GM19043 (cell line): ENCODE measurements at regions not wholly inside any gene's neighbourhood (a gene's known extent, or its start where the extent isn't known, plus 50 kb on each side); places are given as distances from the start of the nearest gene placed in this dataset.
"Not testable (repeated sequence)": the region's sequence is repeated elsewhere in the genome, so short reads cannot be mapped to it uniquely, and the experiment has no call there.

ENCODE experiments used
- ATAC-seq: cut with Tn5 transposase; IDR thresholded peaks from one replicate; pipeline ENCODE4 v1.9.1; 2021; ENCODE audit warnings: low read depth; ENCODE audit not compliant: unreplicated experiment

DNA sequence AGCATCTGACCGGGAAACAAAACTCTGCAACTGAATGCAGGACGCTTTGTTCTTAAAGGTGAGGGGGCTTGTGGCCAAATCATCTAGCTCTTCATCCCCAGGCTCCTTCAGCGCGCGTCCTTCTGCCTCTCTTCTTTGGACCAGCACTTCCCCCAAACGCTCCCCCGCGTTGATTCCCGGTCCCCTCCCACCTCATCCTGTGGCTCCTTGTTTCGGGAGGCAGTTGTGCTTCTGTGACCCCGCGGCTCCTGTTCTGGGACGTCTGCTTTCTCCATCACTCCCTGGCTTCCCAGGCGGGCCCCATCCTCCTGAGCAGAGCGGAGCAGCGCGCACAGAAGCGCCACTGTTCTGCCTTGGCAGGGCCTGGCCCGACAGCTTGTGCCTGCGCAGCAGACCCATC, 109.7 kb upstream of the ZNG1E start:
- ATAC-seq, result not testable (repeated sequence)

DNA sequence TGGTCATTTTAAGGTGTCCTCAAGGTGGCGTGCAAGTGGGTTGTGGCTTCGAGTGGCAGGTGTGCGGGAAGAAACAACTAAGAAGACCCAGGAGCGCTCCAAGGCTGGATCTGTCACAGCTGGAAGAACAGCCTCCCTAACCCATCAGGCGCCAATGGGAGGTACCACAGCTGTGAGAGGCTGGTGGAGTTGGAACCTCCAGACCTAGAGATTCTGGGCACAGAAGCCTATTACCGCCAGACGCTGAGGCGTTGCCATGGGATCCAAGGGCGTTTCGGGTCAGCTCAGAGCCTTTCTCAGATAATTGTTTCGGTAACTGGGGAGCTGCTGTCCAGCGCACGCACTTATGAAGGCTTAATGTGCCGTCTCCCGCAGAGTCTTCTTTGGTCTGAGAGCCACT, 156.7 kb upstream of the ZNG1E start:
- ATAC-seq, result not testable (repeated sequence)

DNA sequence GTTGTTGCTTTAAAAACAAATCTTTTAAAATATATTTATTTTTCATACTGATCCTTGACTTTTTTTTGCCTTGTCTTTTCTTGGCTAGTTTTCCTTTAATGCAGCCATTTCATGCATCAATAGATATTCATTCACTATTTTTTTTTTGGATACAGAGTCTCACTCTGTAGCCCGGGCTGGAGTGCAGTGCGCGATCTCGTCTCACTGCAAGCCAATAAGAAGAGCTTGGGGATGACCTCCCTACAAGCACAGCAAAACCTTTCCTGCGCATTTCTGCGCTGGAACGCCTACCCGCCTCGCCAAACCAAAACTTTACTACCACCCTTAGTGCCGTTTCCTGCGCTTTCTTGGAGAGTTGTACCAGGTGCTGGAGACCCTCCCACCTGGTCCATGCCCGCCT, 161.3 kb upstream of the ZNG1E start:
- ATAC-seq, result not testable (repeated sequence)

DNA sequence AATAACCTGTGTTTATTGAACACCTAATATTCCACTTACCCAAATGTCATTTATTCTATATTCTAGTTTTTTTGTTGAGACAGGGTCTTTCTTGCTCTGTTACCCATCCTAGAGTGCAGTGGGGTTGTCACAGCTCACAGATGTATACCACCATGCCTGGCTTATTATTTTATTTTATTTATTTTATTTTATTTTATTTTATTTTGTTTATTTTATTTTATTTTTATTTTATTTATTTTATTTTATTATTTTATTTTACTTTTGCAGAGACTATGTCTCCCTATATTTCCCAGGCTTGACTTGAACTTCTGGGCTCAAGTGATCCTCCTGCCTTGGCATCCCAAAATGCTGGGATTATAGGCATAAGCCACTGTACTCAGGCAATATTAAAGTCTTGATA, 167.8 kb upstream of the ZNG1E start:
- ATAC-seq, result not testable (repeated sequence)

DNA sequence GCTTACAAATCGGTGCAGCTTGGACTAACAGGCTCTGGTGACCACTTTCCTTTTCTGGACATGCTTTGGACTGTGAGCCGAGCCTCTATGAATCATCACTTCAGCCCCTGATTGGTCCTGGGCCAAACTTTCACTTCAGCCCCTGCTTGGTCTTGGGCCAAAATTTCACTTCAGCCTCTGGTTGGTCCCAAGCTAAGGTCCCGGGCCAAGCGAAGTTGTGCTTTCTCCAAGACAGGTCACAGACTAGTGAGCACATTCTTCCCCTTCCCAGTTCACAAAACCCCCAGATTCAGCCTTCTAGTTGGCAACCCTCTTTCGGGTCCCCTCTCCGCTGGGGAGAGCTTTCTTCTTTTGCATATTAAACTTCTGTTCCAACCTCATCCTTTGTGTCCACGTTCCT, 171.0 kb upstream of the ZNG1E start:
- not testable (repeated sequence) for ATAC-seq

DNA sequence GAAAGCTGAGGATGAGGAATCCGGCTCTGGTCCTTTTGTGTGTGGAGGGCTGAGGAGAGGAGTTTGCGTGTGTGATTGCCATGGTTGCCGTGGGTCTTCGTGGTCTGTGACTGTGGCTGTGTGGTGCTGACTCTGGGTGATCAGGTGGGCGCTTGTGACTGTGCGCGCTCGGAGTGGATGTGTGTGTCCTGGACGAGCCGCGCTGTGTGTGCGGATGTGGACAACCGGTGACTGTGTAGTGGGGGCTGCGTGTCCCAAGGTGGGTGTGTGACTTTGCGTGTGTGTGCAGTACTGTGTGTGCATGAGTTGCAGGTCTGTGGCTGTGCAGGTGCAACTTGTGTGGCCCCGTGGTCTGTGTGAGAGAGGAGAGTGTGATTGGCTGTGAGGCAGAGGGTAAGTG, 172.0 kb upstream of the ZNG1E start:
- ATAC-seq, result not testable (repeated sequence)

DNA sequence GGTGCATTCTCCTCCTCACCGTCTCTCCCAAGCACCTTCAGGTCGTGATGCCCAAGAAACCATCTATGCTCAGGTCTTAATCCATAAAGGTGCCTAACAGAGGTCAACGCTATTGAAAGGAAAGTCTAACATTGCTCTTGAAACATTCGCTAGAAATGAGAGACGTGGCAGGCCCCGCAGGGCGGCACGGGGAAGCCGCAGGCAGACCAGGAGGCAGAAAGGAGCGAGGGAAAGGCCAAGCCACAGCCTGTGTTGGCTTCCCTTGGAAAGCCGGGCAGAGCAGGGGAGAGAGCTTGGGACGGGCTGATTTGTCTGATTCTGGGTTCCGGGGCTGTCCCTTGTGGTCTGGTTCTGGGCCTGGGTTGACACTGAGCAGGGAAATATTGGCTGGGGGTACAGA, 192.8 kb upstream of the ZNG1E start:
- not testable (repeated sequence) for ATAC-seq

DNA sequence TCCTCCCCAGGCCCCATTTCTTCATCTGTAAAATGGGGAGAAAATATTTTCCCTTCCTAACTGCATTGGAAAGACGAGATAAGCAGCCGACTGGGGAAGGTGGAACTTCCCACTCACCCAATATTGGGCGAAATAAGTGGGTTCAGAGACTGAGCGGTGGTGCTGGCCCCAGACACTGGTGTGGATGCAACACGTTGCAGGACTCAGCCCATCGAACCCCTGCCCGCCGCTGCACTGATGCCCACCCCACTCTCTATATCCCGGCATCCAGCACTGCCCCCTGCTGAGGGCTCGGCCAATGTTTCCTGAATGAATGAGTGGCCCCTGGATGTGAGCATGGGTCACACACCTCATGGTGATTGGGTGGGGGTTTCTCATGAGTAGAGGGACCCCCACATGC, 194.4 kb upstream of the ZNG1E start:
- not testable (repeated sequence) for ATAC-seq

DNA sequence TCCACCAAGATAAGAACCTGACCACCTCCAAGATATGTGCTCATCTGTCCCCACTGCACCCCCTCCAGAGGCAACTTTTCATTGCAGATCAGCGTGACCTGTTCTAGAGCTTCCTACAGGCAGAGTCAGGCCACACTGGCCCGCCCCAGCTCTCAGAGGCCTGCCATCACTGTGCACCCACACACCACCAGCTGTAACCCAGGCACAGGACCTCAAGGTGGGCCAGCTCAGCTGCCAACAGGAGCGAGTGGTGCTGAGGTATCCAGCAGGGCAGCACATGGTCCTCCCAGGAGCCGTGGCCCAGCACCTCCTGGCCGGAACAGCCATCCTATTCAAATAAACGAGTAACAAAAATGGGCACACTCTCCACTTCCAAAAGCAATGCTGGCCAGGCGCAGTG, 189.9 kb upstream of the FOXD4L5 start:
- ATAC-seq, result not testable (repeated sequence)

DNA sequence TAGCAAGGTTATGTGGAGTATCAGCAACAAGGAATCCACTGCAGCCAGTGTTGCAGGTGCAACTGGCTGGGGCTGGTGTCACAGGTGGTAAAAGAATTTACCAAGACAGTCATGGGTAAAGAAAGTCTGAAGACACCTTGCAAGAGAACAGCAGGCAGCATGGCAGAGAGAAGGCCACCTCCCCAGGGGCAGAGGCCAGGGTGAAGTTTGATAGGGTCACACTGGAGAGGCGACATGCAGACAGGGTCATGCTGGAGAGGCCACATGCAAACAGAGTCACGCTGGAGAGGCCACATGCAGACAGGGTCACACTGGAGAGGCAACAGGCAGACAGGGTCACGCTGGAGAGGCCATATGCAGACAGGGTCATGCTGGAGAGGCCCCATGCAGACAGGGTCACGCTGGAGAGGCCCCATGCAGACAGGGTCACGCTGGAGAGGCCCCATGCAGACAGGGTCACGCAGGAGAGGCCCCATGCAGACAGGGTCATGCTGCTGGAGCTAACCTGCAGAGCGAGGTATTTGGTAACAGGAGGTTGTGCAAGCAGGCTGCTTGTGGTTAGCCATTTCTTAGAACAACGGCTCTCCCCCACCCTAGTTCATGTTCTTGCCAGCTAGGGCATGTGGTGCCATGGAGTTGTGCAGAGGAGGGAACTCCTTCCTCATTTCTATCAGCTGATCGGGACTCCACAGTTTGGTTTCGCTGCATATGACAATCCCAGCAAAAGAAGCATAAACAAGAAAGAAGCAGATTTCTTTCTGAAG, 188.2 kb upstream of the FOXD4L5 start:
- not testable (repeated sequence) for ATAC-seq

DNA sequence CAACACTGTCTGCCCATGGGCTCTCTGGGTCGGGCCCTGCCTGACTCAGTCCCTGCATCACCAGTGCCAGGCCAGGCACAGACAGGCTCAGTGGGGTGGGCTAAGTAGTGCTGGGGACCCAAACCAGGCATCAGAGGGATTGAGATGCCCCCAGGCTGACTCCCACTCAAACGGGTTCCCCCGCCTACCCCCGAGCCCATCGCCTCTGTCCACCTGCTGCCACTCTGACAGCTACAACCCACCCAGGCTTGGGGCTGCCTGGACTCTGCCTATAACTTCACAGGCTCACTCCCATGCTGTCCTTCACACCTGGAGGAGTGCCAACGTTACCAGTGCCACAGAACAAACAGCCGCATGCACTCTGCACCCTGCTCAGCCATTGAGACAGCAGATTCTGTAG, 186.1 kb upstream of the FOXD4L5 start:
- ATAC-seq, result not testable (repeated sequence)

DNA sequence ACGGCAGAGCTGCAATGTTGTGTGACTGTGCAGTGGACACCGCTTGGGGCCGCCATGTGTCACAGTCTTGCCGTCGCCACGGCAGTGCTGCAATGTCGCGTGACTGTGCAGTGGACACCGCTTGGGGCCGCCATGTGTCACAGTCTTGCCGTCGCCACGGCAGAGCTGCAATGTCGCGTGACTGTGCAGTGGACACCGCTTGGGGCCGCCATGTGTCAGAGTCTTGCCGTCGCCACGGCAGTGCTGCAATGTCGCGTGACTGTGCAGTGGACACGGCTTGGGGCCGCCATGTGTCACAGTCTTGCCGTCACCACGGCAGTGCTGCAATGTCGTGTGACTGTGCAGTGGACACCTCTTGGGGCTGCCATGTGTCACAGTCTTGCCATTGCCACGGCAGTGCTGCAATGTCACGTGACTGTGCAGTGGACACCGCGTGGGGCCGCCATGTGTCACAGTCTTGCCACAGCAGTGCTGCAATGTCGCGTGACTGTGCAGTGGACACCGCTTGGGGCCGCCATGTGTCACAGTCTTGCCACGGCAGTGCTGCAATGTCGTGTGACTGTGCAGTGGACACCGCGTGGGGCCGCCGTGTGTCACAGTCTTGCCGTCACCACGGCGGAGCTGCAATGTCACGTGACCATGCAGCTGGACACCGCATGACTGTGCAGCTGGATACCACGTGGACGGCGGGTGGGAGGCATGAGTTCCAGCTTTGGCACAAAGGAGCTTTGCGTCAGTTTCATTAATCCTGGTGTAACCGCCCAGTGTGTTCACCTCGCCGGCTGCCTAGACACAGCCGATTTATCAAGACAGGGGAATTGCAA, 182.1 kb upstream of the FOXD4L5 start:
- ATAC-seq, result not testable (repeated sequence)

DNA sequence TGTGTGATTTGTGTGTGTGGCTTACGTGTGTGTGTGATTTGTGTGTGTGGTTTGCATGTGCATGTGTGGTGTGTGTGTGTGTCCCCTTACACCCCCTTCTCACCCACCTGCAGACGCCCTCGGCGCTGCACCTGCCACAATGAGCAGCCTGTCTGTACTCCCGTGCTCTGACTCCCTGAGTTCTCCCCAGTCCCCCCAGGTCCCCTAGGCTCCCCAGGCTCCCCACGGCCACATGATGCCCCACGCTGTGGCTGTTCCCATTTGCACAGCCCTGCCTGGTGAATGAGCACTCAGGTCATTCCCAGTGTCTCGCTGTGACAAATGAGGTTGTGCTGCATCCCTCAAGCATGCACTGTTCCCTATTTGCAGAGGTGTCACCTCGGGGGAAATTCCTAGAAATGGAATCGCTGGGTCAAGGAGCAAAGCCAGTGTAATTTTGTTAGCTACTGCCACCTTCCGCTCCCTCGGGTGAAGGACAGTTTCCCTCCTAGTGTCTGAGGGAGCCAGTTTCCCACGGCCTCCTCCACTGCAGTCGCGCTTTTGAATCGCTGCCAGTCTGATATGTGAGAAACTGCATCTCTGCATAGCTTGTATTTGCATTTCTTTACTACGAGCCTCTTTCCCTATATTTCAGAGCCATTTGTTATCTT, 180.4 kb upstream of the FOXD4L5 start:
- not testable (repeated sequence) for ATAC-seq

DNA sequence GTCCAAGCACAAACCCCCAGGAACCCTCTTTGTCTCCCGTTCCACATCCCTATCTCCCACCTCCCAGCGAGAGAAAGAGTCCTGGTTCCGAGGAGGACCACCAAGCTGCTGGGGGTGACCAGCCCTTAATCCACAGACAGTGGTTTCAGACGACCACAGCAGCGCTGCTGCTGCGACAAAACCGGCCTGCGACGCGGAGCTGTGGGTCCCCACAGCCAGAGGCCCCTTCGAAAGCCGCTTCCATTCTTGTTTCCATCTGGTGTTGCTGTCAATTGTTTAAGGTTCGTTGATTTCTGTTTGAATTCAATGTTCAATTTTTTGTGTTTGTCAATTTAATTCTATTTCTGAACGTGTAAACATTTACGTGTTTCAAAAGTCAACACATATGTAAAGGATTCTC, 177.5 kb upstream of the FOXD4L5 start:
- ATAC-seq, result not testable (repeated sequence)

DNA sequence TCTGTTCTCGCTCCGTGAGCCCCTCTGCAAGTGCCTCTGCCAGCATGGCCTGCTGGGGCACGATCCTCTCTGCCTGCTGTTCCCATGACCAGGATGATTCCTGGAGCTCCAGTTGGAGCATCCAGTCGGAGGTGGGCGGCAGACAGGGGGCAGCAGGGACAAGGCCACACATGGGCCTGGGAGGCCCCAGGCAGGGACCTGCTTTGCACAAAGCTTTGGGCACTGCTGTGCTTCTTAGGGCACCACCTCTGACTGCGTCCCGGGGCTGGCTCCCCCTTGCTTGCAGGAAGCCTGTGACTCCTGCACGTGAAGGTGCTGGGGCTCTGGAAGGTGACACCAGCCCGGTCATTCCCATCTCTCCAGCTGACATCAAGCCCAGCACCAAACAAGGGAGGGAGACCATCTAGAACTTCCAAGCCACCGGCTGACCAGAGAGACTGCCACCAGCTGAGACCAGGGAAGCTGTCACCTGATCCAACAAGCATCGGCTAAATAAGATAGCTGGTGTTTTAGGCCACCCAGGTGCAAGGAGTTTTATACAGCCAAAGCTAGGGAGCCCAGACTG, 174.8 kb upstream of the FOXD4L5 start:
- no peak for ATAC-seq

DNA sequence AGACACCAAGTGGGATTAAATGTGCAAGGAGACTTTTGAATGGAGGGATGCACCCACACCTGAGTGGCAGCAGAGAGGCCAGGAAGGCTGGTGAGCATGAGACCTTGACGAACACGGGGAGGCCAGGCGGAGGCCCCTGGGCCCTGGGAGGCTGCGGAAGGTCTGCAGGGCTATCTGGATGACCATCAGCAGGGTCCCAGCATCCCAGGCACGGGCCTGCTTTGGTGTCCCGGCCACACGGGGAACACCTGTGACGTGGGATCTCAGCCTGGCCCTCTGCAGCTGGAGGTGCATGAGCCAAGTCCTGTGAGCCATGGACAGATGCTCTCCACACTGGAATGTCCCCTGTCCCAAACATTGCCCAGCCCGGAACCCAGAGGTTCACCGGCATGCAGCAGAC, 174.0 kb upstream of the FOXD4L5 start:
- no peak for ATAC-seq

DNA sequence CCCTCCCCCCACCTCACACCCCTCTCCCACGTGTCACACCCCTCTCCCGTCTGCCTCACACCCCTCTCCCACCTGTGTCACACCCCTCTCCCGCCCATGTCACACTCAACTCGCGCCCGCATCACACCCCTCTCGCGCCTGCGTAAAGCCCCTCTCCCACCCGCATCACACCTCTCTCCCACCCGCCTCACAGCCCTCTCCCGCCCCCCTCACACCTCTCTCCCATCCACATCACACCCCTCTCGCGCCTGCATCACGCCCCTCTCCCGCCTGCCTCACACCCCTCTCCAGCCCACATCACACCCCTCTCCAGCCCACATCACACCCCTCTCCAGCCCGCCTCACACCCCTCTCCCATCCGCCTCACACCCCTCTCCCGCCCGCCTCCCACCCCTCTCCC, 173.5 kb upstream of the FOXD4L5 start:
- ATAC-seq, result no peak

DNA sequence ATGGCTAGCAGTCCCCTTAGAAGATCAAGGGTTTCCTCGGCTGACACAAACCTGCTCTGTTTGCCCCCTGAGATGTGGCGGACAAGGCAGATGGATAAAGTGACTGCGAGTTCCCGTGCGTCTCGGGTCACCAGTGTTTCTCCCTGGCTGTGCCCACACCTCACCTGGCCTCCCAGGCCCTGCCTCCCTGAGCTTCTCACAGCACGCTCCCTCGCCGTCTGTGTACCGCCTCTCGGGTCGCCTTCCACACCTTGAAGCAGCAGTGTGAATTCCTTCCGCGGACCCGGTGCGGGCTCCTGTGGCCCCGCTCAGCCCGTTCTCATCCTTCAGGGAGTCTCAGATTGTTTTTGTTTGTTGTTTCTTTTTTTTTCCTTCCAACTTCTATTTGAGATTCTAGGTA, 172.0 kb upstream of the FOXD4L5 start:
- not testable (repeated sequence) for ATAC-seq

DNA sequence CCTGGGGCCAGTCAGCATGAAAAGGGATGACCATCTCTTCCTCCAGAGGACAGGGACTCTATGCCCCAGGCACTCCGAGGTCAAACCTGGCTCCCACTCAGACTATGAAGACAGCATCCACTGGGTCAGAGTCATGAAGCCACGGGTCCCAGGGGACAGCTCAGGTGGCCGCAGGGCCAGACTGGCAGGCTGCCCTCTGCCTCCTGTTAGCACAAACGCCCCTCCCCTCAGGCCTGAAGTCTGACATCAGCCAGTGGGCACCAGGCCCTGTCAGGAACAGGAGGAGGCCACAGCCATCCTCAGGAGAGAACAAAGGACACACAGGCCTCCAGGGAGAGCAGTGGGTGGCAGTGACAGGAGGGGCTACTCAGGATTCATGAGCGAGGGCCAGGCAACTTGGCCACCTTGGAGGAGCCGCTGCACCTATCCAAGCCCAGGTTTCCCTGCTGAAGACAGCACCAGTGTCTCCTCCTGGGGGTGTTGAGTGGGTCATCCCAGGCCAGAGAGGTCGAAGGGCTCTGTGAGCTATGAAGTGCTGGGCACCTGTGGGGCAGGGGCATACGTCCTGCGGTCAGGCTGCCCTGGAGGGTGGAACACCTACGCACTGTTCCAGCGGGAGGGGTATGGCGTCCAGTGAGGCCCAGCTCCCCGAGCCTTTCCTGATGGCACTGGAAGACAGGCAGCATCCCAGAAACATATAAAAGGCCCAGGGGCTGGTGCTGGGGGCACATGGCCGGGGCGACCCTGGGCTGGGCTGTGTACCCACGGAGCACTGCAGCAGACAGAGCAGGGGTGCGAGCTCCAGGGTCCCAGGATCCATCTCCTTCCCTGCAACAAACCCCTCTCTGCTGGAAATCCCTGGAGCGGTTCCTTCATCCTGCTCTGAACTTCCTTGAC, 171.0 kb upstream of the FOXD4L5 start:
- not testable (repeated sequence) for ATAC-seq

DNA sequence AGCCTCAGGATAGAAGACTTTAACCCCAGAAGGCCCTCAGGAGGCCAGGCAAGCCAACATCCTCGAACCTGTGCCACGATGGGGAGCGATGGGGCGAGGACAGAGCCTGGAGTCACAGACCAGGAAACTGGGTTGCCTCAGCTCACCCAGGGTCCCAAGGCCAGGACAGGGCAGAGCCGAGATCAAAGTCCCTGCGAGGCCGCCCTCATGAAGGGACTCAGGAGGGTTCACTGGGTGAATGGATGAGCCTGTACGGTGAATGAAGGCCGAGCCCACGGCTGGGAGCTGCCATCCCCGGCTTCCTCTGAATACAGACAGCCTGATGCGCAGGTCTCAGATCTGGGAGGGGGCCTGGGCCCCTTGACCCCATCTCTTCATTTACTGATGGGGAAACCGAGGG, 170.1 kb upstream of the FOXD4L5 start:
- ATAC-seq, result not testable (repeated sequence)
